PFSK-1 (cell line): ENCODE measurements at regions not wholly inside any gene's neighbourhood (a gene's known extent, or its start where the extent isn't known, plus 50 kb on each side); places are given as distances from the start of the nearest gene placed in this dataset.

ENCODE experiments used
- FOXP2 ChIP-seq: optimal IDR thresholded peaks from 2 replicates; pipeline ENCODE3; 2011; ENCODE audit warnings: borderline replicate concordance, control low read depth, inconsistent platforms; ENCODE audit not compliant: insufficient read depth; ENCODE audit errors: extremely low read length, extremely low read depth
- POLR2AphosphoS5 ChIP-seq: IDR thresholded peaks from 2 replicates; pipeline ENCODE4 v1.6.1; 2012; ENCODE audit warnings: low read depth, mild to moderate bottlenecking, control low read depth, low read length, moderate library complexity
- REST ChIP-seq, 2 experiments: IDR thresholded peaks; 2 replicates each; pipeline versions ENCODE4 v1.6.1 to v1.8.0; 2011 to 2012; ENCODE audit warnings: low read depth in 2 of 2, low read length in 2 of 2, control low read depth in 1 of 2, inconsistent platforms in 1 of 2, mild to moderate bottlenecking in 1 of 2, moderate library complexity in 1 of 2; ENCODE audit not compliant: insufficient read depth in 1 of 2
- SIN3A ChIP-seq: IDR thresholded peaks from 2 replicates; pipeline ENCODE4 v1.6.1; 2012; ENCODE audit warnings: mild to moderate bottlenecking, low read length, moderate library complexity, borderline replicate concordance; ENCODE audit not compliant: insufficient read depth
- TAF1 ChIP-seq: IDR thresholded peaks from 2 replicates; pipeline ENCODE4 v1.6.1; 2012; ENCODE audit warnings: low read length, control low read depth, borderline replicate concordance; ENCODE audit not compliant: insufficient read depth

- no peak for TF ChIP-seq POLR2AphosphoS5
- TF ChIP-seq TAF1: no peak
- no peak for TF ChIP-seq SIN3A
- no peak for TF ChIP-seq FOXP2
- TF ChIP-seq REST (IDR thresholded peaks at IDR 0.05; ENCODE audit: insufficient read depth in 1 of 2, low read depth in 2 of 2, low read length in 2 of 2): no peak
Measured at GRCh38 chr20:7248281-7249201, 481.1 kb downstream of the BMP2 start.

GRCh38 chr20:7250337-7250736, 482.9 kb downstream of the BMP2 start:
- no peak for TF ChIP-seq POLR2AphosphoS5
- TF ChIP-seq TAF1: no peak
- no peak for TF ChIP-seq FOXP2
- TF ChIP-seq REST (IDR thresholded peaks at IDR 0.05; ENCODE audit: insufficient read depth in 1 of 2, low read depth in 2 of 2, low read length in 2 of 2): no peak
- no peak for TF ChIP-seq SIN3A

GRCh38 chr20:7257099-7257498, 489.6 kb downstream of the BMP2 start:
- no peak for TF ChIP-seq TAF1
- TF ChIP-seq FOXP2: no peak
- no peak for TF ChIP-seq POLR2AphosphoS5
- no peak for TF ChIP-seq SIN3A
- no peak for TF ChIP-seq REST (IDR thresholded peaks at IDR 0.05; ENCODE audit: insufficient read depth in 1 of 2, low read depth in 2 of 2, low read length in 2 of 2)

GRCh38 chr20:7257692-7258466, 490.4 kb downstream of the BMP2 start:
- TF ChIP-seq SIN3A (no peak), TAF1 (no peak), REST (IDR thresholded peaks at IDR 0.05; ENCODE audit: insufficient read depth in 1 of 2, low read depth in 2 of 2, low read length in 2 of 2) (no peak), POLR2AphosphoS5 (no peak), FOXP2 (no peak)
